ENCODE measurements at regions not wholly inside any gene's neighbourhood (a gene's known extent, or its start where the extent isn't known, plus 50 kb on each side); places are given as distances from the start of the nearest gene placed in this dataset.

GRCh38 chr13:109678459-109678858 is 107.9 kb downstream of the IRS2 start:
- Histone ChIP-seq H3K9ac (ENCODE audit: low read length) (no peak overlapping the region), H3K27ac (ENCODE audit: low read depth, low read length, poor library complexity, severe bottlenecking) (no peak overlapping the region), H3K79me2 (ENCODE audit: insufficient read depth, low read length) (no peaks in the 10 kb centered on the region), H3K4me1 (ENCODE audit: insufficient read depth, low read length, severe bottlenecking) (no peaks in the 10 kb centered on the region), H3F3A (ENCODE audit: insufficient read depth, low read length) (no peaks in the 10 kb centered on the region), H3K4me2 (ENCODE audit: low read length) (no peak overlapping the region), H3K9me3 (ENCODE audit: low read length) (no peaks in the 10 kb centered on the region), H4K20me1 (ENCODE audit: insufficient read depth, low read length) (no peaks in the 10 kb centered on the region), H2AFZ (ENCODE audit: low read length) (no peak overlapping the region), H3K36me3 (ENCODE audit: insufficient read depth, low read length) (no peaks in the 10 kb centered on the region), H3K4me3 (ENCODE audit: low read depth, low read length, poor library complexity, severe bottlenecking) (no peak overlapping the region), H3K27me3 (ENCODE audit: insufficient read depth, low read length) (no peaks in the 10 kb centered on the region), H3K9me2 (ENCODE audit: low read depth, low read length) (no peaks in the 10 kb centered on the region)
- TF ChIP-seq CTCF (IDR thresholded peaks at IDR 0.05; ENCODE audit: low read length) (no peak), EZH2 (IDR thresholded peaks at IDR 0.05; ENCODE audit: borderline replicate concordance, low read length) (no peak)

- TF ChIP-seq EZH2 (IDR thresholded peaks at IDR 0.05; ENCODE audit: borderline replicate concordance, low read length) (no peak), CTCF (IDR thresholded peaks at IDR 0.05; ENCODE audit: low read length) (no peak)
- Histone ChIP-seq H3K27ac (ENCODE audit: low read depth, low read length, poor library complexity, severe bottlenecking) (no peak overlapping the region), H3K4me1 (ENCODE audit: insufficient read depth, low read length, severe bottlenecking) (no peaks in the 10 kb centered on the region), H3K79me2 (ENCODE audit: insufficient read depth, low read length) (no peaks in the 10 kb centered on the region), H3K36me3 (ENCODE audit: insufficient read depth, low read length) (no peaks in the 10 kb centered on the region), H3K4me2 (ENCODE audit: low read length) (no peak overlapping the region), H3K9me3 (ENCODE audit: low read length) (no peaks in the 10 kb centered on the region), H3K4me3 (ENCODE audit: low read depth, low read length, poor library complexity, severe bottlenecking) (no peak overlapping the region), H3F3A (ENCODE audit: insufficient read depth, low read length) (no peaks in the 10 kb centered on the region), H3K9me2 (ENCODE audit: low read depth, low read length) (no peaks in the 10 kb centered on the region), H2AFZ (ENCODE audit: low read length) (no peak overlapping the region), H4K20me1 (ENCODE audit: insufficient read depth, low read length) (no peaks in the 10 kb centered on the region), H3K9ac (ENCODE audit: low read length) (no peak overlapping the region), H3K27me3 (ENCODE audit: insufficient read depth, low read length) (no peaks in the 10 kb centered on the region)
Measured at GRCh38 chr13:109677206-109677605, 109.2 kb downstream of the IRS2 start.

GRCh38 chr13:109673477-109673876 is 112.9 kb downstream of the IRS2 start:
- H4K20me1 ChIP-seq (ENCODE audit: insufficient read depth, low read length) = no peaks in the 10 kb centered on the region
- H2AFZ ChIP-seq (ENCODE audit: low read length) = no peak overlapping the region
- H3K36me3 ChIP-seq (ENCODE audit: insufficient read depth, low read length) = no peaks in the 10 kb centered on the region
- no peaks in the 10 kb centered on the region for H3K9me2 ChIP-seq (ENCODE audit: low read depth, low read length)
- no peaks in the 10 kb centered on the region for H3K79me2 ChIP-seq (ENCODE audit: insufficient read depth, low read length)
- no peaks in the 10 kb centered on the region for H3K9me3 ChIP-seq (ENCODE audit: low read length)
- no peak overlapping the region for H3K9ac ChIP-seq (ENCODE audit: low read length)
- TF ChIP-seq CTCF (IDR thresholded peaks at IDR 0.05; ENCODE audit: low read length) = no peak
- TF ChIP-seq EZH2 (IDR thresholded peaks at IDR 0.05; ENCODE audit: borderline replicate concordance, low read length) = no peak
- no peak overlapping the region for H3K4me3 ChIP-seq (ENCODE audit: low read depth, low read length, poor library complexity, severe bottlenecking)
- H3K4me2 ChIP-seq (ENCODE audit: low read length) = no peak overlapping the region
- no peaks in the 10 kb centered on the region for H3K27me3 ChIP-seq (ENCODE audit: insufficient read depth, low read length)
- no peaks in the 10 kb centered on the region for H3F3A ChIP-seq (ENCODE audit: insufficient read depth, low read length)
- no peak overlapping the region for H3K27ac ChIP-seq (ENCODE audit: low read depth, low read length, poor library complexity, severe bottlenecking)
- H3K4me1 ChIP-seq (ENCODE audit: insufficient read depth, low read length, severe bottlenecking) = no peaks in the 10 kb centered on the region
